ENCODE measurements at regions not wholly inside any gene's neighbourhood (a gene's known extent, or its start where the extent isn't known, plus 50 kb on each side); places are given as distances from the start of the nearest gene placed in this dataset.
"Not testable (repeated sequence)": the region's sequence is repeated elsewhere in the genome, so short reads cannot be mapped to it uniquely, and the experiment has no call there.

DNA sequence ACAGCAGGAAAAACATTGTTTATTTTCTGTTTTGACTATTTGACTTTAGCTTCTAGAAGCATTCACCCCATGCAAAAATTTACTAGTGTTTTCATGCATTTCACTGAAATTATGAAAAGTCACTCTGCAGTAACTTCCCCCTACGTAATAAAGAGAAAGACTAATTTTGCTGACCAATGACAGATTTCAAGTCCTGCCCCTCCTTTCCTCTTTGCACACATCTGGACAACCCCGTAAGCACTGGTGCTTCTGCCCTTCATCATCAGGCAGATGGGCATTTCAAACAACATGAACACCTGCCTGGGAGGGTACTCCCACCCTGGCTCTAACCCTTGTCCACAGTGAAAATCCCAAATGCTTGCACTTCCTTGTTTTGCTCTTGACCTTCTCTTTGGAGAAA lies 815.0 kb upstream of the ID2 start:
- DNase-seq: no peak

DNA sequence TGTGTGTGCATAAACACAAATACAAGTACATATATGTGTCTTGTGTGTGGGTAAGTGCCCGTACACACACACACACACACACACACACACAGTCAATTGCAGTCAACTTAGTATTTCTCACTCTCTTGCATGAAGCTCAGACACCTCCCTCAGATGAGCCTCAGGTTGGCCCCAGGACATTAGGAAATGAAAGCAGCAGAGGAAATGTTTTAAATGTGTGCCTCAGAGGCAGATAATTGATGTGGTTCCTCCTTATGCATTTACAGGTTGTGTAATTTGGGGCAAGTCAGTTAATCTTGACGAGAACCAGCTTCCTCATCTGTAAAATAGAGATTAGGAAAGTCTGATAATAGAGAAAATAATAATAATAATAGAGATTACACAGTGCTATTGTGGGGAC lies 814.0 kb upstream of the ID2 start:
- no peak for DNase-seq

DNA sequence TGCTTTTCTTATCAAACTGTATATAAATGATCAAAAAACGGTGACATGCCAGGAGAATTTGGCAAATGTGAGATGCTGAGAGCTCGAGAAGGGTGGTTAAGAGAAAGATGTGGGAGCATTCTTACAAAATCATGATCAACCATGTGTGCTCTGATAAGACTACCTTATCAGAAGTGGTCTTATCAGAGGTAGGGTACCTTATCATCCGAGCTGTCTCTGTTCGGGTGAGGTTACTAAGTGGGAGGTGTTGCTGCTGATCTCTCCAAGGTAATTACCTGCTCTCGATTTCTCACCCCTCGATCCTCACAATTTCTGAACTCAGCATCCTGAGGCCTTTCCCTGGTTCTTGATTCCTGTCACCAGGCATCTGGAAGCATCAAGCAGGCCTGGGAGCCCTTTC lies 813.0 kb upstream of the ID2 start:
- no peak for DNase-seq

DNA sequence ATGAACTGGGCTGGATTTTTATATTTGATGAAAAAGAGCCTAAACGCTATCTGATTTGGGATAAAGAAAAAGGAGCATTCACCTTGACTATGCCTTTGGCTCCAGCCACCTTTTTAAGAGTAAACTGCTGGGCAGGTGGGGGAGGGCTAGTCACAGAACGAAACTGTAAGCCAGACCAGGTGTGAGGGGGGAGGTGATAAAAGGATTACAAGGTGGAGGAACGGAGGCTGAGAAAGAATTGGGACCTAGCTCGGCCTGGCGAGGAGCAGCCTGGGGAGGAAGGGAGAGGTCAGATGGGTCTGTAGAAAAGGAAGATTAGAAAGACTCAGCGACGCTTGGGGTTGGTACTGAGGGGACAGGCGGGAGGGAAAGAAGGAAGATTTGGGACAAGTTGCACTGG lies 805.4 kb upstream of the ID2 start:
- DNase-seq: not testable (repeated sequence)

DNA sequence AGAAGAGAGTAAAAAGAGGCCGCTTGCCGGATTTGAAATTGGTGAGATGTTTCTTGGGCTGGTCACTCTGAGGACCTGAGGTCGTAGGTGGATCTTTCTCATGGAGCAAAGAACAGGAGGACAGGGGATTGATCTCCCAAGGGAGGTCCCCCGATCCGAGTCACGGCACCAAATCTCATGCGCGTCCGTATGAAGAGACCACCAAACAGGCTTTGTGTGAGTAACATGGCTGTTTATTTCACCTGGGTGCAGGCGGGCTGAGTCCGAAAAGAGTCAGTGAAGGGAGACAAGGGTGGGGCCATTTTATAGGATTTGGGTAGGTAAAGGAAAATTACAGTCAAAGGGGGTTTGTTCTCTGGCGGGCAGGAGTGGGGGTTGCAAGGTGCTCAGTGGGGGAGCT lies 803.6 kb upstream of the ID2 start:
- not testable (repeated sequence) for DNase-seq

DNA sequence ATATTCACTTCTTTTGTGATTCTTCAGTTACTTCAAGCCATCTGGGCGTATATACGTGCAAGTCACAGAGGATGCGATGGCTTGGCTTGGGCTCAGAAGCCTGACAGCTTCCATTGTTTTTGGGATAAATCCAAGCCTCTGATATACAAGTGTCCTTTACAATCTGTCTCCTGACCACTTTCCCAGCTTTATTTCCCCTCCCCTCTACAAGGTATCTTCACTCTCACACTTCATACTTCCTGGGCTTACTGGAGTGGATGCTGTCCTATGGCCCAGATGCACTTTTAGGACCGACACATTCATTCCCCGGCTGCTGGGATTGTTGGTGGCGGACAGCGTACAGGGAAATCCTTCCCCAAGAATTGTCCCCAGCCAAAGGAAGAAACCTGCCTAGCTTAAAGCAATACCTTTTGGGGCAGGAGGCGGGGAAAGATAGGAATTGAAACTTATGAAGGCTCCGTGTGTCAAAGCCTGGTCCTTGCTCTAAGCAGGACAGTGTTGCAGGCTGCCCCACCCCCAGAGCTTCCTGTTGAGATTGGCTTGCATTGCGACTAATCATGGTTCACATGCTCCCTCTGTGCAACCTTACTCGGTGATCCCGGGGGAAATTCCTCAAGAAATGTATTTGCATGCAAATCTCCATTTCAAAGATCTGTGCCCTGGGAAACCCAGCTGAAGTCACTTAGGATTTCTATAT lies 802.9 kb upstream of the ID2 start:
- no peak for DNase-seq

DNA sequence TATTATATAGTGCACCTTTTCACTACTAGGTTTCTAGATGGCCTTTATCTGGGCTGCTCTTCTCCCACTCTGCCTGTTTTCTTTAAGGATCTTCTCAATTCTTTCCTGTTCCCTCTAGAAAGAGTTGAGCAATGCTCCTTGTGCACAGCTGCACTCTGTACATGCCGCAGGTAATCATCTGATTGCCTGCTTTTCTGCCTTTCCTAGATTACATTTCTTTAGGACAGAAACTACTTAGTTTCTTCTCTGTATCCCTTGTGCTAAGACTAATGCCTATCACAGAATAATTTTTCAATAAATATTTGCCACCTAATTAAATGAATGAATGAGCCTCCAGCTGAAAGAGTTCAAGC lies 802.4 kb upstream of the ID2 start:
- DNase-seq: no peak

DNA sequence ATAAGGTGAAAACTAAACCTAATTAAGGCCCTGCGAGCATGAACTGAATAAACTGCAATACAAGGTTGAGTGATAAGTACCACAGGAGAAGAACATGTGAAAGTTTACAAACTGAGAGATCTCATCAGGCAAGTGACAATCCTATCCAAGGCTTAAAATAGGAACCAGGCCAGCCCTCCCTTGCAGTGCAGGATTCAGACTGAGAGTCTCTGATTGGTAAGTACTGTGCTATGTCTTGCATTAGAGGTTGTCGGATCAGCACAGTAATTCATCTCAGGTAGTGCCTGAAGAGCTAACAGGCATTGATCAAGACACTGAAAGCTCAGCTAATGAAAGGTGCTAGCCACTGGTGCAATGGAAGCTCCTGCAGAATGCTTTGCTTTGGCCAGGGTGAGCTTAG lies 801.7 kb upstream of the ID2 start:
- no peak for DNase-seq

DNA sequence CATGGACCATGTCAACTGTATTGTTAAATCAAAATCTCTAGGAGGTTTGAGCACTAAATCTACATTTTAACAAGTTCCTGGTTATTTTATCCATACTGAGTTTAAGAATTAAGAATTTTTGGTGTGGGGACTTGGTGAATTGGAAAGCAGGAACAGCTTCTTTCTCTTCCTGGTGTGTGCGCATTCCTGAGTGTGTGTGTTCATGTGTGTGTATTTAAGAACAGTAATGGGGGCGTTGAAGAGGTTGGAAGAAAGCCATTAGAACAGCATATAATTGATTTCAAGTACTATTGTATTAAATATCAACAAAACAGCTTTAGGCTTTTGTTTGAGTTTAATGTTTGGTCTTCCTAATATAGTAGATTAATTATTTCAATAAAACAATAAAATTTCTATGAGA lies 801.3 kb upstream of the ID2 start:
- no peak for DNase-seq

DNA sequence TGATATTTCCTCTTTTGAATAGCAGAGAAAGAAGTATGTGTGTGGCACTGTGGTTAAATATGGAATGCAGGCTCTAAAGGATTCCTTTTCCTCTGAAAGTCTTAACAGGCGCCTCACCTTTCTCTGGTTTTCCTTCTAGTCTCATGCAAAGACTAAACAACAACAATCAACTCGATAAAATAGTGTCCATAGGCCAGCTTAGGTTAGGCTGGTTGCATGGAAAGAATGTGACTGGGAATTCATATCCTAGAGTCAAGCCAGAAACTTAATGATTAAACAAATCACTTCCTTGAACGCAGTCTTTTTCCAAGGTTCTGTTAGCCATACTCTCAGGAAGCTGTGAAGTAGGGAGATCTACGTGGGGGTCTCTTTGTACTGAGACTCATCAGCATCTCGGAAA lies 800.8 kb upstream of the ID2 start:
- no peak for DNase-seq

DNA sequence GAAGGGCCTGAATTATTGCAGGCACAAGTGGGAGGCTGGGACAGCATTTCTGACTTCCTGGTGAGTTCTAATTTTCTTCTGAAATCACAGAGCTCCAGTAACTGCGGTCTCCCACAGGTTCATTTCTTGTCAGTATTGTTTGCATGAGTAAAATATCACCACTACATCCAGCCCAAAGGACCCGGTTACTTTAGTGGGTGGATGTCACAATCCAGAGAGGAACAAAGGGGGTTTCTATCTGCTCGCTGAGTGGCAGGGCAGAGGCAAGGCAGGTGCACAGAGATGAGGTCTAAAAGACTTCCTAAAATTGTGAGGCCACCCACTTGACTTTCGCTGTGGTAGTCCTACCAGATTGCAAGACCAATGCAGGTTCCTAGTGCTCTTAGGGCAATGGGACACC lies 800.4 kb upstream of the ID2 start:
- DNase-seq: no peak

DNA sequence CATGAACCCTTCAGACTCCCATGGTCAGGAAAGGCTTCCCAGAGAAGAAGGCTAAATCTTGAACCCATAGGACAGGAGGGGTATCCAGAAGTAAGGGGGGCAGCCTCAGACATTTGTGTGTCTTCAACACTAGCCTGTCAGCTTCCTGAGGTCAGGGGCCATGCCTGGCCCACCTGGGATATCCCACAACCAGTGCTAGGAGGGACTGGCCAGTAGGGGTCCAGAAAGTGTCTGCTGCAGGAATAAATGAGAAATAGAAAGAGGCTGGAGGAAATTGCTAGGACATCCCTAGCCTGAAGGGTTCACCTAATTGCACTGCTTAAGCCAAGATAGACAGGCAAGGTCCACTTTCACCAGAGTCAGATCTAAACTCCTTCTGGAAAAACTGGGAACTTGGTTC lies 799.6 kb upstream of the ID2 start:
- DNase-seq: no peak

DNA sequence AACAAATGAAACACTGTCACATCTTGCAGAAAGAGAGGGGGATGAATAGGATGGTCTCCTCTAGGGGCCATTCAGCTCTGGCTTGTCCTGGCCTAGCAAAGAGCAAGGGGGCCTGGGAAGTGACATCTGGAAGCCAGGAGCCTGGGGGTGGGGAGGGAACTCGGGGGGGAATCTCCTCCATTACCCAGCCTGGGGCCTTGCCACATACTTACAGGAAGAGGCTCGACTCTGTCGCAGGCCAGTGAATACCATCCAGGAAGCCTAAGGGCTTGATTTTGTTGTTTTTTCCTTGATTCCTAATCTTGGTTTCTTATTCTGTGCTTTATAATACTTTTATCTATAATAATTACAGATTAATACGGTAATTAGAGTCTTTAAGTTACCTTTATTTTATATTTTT lies 797.5 kb upstream of the ID2 start:
- no peak for DNase-seq

DNA sequence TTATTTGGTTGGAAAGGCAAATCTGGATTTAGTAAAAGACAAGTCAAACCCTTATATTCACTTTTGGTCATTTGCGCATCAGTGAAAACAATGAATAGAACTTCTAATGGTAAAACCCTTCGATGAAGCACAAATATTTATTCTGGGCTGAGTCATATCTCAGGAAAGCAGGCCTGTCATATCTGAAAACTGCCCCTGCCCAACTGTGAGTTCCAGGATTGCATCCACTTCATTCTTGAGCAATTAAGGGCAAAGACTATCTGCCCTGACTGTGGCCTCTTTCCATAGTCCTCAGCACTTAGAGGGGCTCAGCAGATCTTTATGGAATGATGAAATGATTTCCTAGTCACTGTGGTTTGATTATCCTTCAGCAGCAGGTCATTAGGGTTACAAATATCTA lies 795.2 kb upstream of the ID2 start:
- no peak for DNase-seq

DNA sequence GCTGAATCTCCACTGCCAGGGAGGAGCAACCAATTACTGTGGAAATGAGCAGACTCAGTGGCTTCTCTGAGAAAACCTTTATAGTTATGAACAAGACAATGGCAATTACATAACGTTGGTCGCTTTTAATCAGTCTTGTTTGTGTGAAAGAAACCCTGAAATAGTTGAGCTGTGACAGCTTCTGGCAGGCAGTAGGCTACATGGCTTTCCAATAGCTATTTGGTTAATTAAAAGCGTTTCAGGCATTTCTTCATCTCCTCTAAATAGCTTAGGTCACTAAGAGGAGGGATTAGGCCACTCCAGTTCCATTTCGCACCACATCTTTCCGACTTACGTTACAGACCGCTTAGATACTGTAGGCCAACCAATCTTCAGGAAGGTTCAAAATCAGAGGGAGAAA lies 794.4 kb upstream of the ID2 start:
- DNase-seq: no peak

DNA sequence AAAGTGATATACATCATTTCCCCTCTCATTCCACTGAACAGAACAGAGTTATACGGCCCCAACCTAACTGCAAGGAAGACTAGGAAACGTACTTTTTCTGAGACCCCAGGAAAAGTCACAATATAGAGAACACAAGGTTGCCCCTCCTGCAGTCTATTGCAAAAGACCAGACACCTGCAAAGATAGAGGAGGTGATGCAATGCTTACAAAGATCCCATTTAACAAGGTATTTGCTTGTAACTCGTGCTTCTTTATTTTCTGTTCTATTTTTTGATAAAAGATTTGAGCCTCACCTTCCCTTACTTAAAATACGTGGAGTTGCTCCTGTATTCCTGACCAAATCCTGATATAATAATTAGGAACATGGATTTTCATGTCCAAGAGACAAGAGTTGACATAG lies 793.0 kb upstream of the ID2 start:
- DNase-seq: no peak

DNA sequence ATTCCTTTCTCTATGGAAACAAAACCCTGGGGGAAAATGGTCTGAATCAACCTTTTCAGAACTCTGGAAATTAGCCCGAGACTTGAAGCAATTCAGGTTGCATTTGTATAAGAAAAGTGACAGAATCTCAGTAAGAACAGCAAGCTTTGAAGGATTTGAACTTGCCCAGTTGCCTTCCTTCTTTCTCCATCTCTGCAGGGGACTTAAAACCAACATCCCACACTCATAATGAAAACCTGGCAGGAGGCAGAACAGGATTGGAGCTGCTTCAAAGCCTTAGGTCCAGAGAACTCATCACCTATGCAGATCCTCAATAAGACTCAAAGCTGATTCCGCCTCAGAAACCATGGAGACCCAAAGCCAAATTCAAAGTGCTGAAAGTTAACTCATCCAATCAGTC lies 790.5 kb upstream of the ID2 start:
- DNase-seq: no peak

DNA sequence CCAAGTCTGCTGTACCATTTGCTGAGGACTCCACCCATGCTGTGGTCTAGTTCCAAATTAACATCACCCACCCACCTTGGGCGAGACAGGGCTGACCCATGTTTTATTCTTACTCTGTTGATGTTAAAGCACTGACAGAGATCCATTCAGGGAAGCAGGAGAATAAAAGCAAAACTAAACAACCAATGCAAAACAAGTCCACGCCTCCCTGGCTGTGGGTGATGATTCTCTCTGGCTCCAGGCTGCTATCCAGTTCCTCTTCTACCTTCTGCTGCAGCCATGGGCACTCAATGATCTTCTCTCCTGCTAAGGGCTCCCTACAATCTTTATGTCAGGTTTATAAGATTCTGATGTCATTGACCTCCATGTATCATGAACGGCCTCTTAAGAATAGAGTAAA lies 786.6 kb upstream of the ID2 start:
- no peak for DNase-seq

DNA sequence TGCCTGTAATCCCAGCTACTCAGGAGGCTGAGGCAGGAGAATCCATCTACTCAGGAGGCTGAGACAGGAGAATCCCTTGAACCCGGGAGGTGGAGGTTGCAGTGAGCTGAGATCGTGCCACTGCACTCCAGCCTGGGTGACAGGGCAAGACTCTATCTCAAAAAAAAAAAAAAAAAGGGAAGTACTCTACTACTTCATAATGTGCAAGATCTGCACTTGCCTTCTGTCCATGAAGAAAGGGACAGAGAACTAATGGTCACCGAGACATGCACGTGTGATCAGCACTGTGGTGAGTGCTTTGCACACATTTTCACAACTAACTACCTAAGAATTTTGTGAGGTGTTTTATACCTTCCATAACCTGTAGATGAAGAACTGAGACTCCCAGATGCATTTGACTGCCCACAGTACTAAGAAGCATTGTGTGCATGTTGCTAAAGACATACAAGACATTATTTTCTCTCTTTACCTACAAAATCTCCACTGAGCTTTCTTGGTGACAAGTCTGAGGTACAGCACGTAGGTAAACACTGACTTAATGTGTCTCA lies 784.8 kb upstream of the ID2 start:
- DNase-seq: no peak

DNA sequence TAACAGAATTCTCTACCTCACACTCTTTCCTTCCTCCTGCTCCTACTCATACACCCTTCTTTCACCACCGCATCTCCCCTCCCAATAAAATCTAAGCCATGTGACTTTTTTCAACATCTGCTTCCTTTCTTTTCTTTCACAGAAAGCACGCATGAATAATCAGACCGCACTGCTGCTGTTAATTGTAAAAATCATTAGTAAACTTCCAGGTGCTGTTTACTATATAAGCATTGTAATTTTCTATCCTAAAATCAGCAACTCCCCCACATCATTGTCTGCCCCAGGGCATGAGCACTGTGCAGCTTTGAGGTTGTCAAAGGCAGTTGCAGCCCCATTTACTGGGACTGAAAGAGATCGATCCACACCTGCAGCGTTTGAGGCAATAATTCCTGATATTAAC lies 782.6 kb upstream of the ID2 start:
- DNase-seq: no peak

DNA sequence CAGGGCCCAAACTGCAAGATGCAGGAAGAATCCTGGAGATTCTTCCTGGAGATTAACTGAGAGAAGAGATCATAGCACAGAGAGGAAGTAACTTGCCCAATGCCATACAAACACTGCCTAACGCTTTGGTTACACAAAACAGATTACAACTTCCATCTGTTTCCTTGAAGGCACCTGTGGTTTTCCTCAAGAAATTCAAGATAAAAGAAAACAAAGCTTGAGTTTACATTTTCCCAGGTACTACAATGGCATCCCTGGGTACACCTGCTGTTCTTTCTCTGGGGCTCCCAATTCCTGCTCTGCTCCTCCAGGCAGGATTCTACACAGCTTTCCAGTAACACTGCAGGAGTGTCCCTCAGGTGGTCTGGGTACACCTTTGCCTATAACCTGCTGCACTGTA lies 781.9 kb upstream of the ID2 start:
- no peak for DNase-seq

DNA sequence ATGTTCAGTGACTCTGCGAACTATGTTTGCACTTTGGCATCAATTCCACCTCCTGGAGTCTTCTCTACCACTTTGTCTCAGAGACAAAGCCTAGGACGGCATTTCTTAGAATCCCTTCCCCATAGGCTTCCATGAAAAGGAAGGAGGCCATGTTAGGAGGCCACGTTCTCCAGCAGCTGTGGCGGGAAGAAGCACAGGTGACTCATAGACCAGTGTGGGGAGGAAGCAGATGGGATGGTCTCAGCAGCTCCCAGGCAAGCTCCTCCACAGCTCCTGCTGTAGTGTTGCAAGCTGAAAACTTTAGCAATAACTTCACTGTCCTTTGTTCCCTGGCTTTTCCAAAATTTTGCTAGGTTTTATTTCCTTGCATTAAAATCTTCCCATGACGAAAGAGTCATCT lies 781.3 kb upstream of the ID2 start:
- no peak for DNase-seq

DNA sequence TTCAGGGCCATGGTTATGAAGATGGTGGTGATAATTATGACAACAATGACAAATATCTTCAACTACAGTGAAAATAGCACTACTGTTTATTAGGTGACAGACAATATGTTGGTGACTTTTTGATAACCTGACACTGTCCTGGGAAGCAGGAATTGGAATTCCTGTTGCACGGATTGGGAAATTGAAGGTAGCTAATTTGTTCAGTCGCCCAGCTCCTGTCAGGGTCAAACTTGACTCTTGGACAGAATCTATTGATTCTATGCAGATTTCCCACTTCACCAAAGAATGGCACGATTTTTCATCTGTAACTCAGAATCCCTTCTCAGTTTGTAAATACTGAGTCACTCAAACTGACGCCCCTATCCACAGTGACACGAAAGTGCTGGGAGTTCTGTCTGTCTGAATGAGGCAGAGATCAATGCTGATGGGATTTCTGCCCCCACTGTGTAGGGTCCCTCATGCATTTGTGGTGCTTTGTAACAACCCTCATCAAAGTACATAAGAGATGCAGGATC lies 779.5 kb upstream of the ID2 start:
- DNase-seq: no peak

DNA sequence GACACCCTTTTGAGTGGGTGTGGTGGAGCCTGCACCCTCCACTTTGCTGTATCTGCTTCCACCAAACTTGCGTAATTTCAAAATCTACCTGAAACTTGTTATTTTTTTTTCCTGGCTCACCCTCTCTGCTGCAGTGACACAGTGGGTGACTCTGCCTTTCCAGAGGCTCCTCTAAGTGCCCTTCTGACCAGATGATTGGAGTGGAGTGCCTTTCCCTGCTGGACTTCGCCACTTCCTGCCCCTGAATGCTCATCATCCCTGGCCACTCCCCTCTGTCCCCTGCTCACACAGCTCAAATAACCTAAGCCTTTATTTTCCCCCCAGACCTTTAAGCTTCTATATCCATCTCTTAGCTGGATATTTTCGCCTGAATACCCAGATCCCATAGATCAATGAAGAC lies 777.5 kb upstream of the ID2 start:
- no peak for DNase-seq

DNA sequence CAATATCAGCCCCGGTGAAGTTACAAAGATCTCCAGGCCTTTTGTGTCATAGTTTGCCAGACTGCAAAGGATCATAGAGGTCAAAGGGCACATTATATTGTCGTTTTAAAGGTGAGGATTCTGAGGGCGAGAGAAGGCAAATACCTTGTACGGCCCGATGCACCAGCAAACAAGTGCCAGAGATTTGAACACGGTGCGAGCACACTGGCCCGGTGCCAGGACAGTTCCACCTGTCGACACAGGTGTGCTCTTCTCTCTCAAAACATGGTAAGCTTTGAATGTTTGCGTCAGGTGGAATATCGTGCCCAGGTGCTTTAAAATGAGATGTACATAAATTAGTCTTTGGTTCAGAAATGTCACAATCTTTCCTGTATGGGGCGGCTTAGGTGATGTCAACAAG lies 776.1 kb upstream of the ID2 start:
- no peak for DNase-seq
